ENCODE measurements at regions not wholly inside any gene's neighbourhood (a gene's known extent, or its start where the extent isn't known, plus 50 kb on each side); places are given as distances from the start of the nearest gene placed in this dataset.

GRCh38 chr18:38651736-38652135 lies 1086.1 kb upstream of the CELF4 start:
- Histone ChIP-seq H3K4me3 (no peak overlapping the region), H3K27ac (no peak overlapping the region), H3K9me3 (no peaks in the 10 kb centered on the region), H3K27me3 (no peaks in the 10 kb centered on the region), H3K36me3 (no peaks in the 10 kb centered on the region), H3K4me1 (ENCODE audit: insufficient read depth) (no peaks in the 10 kb centered on the region)
- intact Hi-C loops (cut with DNase I), result loop anchor here in 1 of 4 donors (10.0 kb wide), 1 partner anchor 63 kb away; no protein-coding TSS in a partner anchor
- no peak for DNase-seq
- TF ChIP-seq POLR2A (IDR thresholded peaks at IDR 0.05) (no peak), EP300 (IDR thresholded peaks at IDR 0.05) (no peak), CTCF (IDR thresholded peaks at IDR 0.05) (no peak)
- WGBS, 3 donors, result 91 to 94% (median 94%) methylated on average over 4 of the region's 4 CpGs

GRCh38 chr18:38648179-38648578 lies 1082.6 kb upstream of the CELF4 start:
- no peaks in the 10 kb centered on the region for H3K27me3 ChIP-seq
- intact Hi-C loops (cut with DNase I), result no loop called here
- no peak for DNase-seq
- no peak overlapping the region for H3K27ac ChIP-seq
- no peaks in the 10 kb centered on the region for H3K36me3 ChIP-seq
- TF ChIP-seq CTCF (IDR thresholded peaks at IDR 0.05) (no peak), EP300 (IDR thresholded peaks at IDR 0.05) (no peak), POLR2A (IDR thresholded peaks at IDR 0.05) (no peak)
- WGBS, 3 donors, result 80 to 87% (median 85%) methylated on average over 1 of the region's 1 CpG
- H3K4me1 ChIP-seq (ENCODE audit: insufficient read depth), result no peaks in the 10 kb centered on the region
- H3K9me3 ChIP-seq, result no peaks in the 10 kb centered on the region
- H3K4me3 ChIP-seq, result no peak overlapping the region

GRCh38 chr18:38646296-38646695 lies 1080.7 kb upstream of the CELF4 start:
- intact Hi-C loops (cut with DNase I), result no loop called here
- Histone ChIP-seq H3K4me3 (no peak overlapping the region), H3K36me3 (no peaks in the 10 kb centered on the region), H3K4me1 (ENCODE audit: insufficient read depth) (no peaks in the 10 kb centered on the region), H3K27ac (no peak overlapping the region), H3K27me3 (no peaks in the 10 kb centered on the region), H3K9me3 (no peaks in the 10 kb centered on the region)
- no peak for TF ChIP-seq POLR2A (IDR thresholded peaks at IDR 0.05)
- no peak for TF ChIP-seq EP300 (IDR thresholded peaks at IDR 0.05)
- no peak for TF ChIP-seq CTCF (IDR thresholded peaks at IDR 0.05)
- DNase-seq, result no peak

- no peaks in the 10 kb centered on the region for H3K36me3 ChIP-seq
- 84 to 87% (median 85%) methylated on average over 4 of the region's 4 CpGs for WGBS, 3 donors
- no peak for DNase-seq
- H3K4me1 ChIP-seq (ENCODE audit: insufficient read depth), result no peaks in the 10 kb centered on the region
- no peaks in the 10 kb centered on the region for H3K27me3 ChIP-seq
- intact Hi-C loops (cut with DNase I), result no loop called here
- TF ChIP-seq CTCF (IDR thresholded peaks at IDR 0.05), result no peak
- TF ChIP-seq EP300 (IDR thresholded peaks at IDR 0.05), result no peak
- TF ChIP-seq POLR2A (IDR thresholded peaks at IDR 0.05), result no peak
- H3K27ac ChIP-seq, result no peak overlapping the region
- no peaks in the 10 kb centered on the region for H3K9me3 ChIP-seq
- H3K4me3 ChIP-seq, result no peak overlapping the region
Observed at GRCh38 chr18:38644875-38645641, 1079.5 kb upstream of the CELF4 start.

All from ovary (tissue), 7 donors.